Prostate gland (tissue), 2 donors: ENCODE measurements at regions not wholly inside any gene's neighbourhood (a gene's known extent, or its start where the extent isn't known, plus 50 kb on each side); places are given as distances from the start of the nearest gene placed in this dataset.

Experiments used
- DNase-seq: peaks from one replicate; pipeline ENCODE4 v3.0.0-alpha.2; 2019; ENCODE audit warnings: low spot score
- H3K27ac ChIP-seq, 2 donors: fragments of 200-600 bp; sonication (generic); 2 replicates each; pipeline ENCODE4 v1.5.1; 2017 to 2019
- H3K27me3 ChIP-seq: fragments of 200-600 bp; sonication (generic); replicated peaks from 2 replicates; pipeline ENCODE4 v1.5.1; 2019; ENCODE audit not compliant: insufficient read depth
- H3K36me3 ChIP-seq, 2 donors: fragments of 200-600 bp; sonication (generic); 1 replicate in 1 of 2; 2 replicates in 1 of 2; pipeline versions ENCODE4 v1.5.1 to v1.8.1; 2017 to 2019
- H3K4me1 ChIP-seq: fragments of 200-600 bp; sonication (generic); replicated peaks from 2 replicates; pipeline ENCODE4 v1.5.1; 2019
- H3K4me3 ChIP-seq, 2 donors: fragments of 200-600 bp; sonication (generic); 2 replicates each; pipeline ENCODE4 v1.5.1; 2017 to 2019
- H3K9me3 ChIP-seq: fragments of 200-600 bp; sonication (generic); 2 replicates; pipeline ENCODE4 v1.5.1; 2017
- CTCF ChIP-seq, 4 experiments: fragments of 200-600 bp in 2 of 4; fragments of 450-650 bp in 2 of 4; sonication (generic) in 2 of 4; IDR thresholded peaks; 1 replicate in 3 of 4; 2 replicates in 1 of 4; pipeline ENCODE4 v1.5.1; 2016 to 2019; ENCODE audit warnings: antibody characterized with exemption in 4 of 4, mild to moderate bottlenecking in 2 of 4, moderate library complexity in 2 of 4
- POLR2A ChIP-seq: fragments of 450-650 bp; IDR thresholded peaks from one replicate; pipeline ENCODE4 v1.6.1; 2016; ENCODE audit warnings: antibody characterized with exemption, mild to moderate bottlenecking
- POLR2AphosphoS5 ChIP-seq: sonication (generic); formaldehyde crosslinking; IDR thresholded peaks from one replicate; pipeline ENCODE4 v1.6.1; 2017; ENCODE audit warnings: antibody characterized with exemption
- WGBS: methylation state at CpG from one replicate; pipeline ENCODE4 v1.1.5; 2018; 5-methylcytosine and 5-hydroxymethylcytosine counted together
- intact Hi-C: fragments of 100-400 bp; cut with DNase I; formaldehyde crosslinking; loops from one replicate; pipeline ENCODE4 v1.14.2; 2022

GRCh38 chr2:111694700-111695101 lies 189.3 kb downstream of the ANAPC1 start:
- Histone ChIP-seq H3K4me3 (no peak overlapping the region), H3K27me3 (no peaks in the 10 kb centered on the region), H3K9me3 (no peaks in the 10 kb centered on the region), H3K27ac (no peak overlapping the region), H3K36me3 (no peaks in the 10 kb centered on the region), H3K4me1 (no peaks in the 10 kb centered on the region)
- WGBS = 26% methylated on average over 3 of the region's 3 CpGs
- DNase-seq = no peak
- intact Hi-C loops = loop anchor here (5.0 kb wide), 1 partner anchor 577 kb away; no protein-coding TSS in a partner anchor
- TF ChIP-seq POLR2AphosphoS5 (no peak), POLR2A (no peak), CTCF (IDR thresholded peaks at IDR 0.05) (no peak)

DNA sequence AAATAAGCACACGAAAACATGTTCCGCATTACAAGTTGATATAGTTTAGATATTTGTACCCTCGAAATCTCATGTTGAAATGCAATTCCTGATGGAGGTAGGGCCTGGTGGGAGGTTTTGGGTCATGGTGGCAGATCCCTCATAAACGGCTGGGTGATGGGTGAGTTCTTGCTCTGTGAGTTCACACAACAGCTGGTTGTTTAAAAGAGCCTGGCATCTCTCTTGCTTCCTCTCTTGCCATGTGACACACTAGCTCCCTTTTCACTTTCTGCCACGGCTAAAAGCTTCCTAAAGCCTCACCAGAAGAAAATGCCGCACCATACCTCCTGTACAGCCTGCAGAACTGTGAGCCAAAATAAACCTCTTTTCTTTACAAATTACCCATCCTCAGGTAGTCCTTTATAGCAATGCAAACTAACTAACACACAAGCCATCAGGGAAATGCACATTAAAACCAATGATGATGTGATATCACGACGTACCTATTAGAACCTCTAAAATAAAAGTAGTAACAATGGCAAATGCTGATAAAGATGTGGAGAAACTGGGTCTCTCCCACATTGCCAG lies 188.5 kb downstream of the ANAPC1 start:
- Histone ChIP-seq H3K4me1 (no peaks in the 10 kb centered on the region), H3K36me3 (no peaks in the 10 kb centered on the region), H3K9me3 (no peaks in the 10 kb centered on the region), H3K27ac (no peak overlapping the region), H3K27me3 (no peaks in the 10 kb centered on the region), H3K4me3 (no peak overlapping the region)
- 91% methylated on average over 8 of the region's 8 CpGs for WGBS
- DNase-seq = no peak
- no peak for TF ChIP-seq POLR2A
- TF ChIP-seq CTCF (IDR thresholded peaks at IDR 0.05) = no peak
- no peak for TF ChIP-seq POLR2AphosphoS5
- intact Hi-C loops = loop anchor here (5.0 kb wide), 1 partner anchor 578 kb away; no protein-coding TSS in a partner anchor

DNA sequence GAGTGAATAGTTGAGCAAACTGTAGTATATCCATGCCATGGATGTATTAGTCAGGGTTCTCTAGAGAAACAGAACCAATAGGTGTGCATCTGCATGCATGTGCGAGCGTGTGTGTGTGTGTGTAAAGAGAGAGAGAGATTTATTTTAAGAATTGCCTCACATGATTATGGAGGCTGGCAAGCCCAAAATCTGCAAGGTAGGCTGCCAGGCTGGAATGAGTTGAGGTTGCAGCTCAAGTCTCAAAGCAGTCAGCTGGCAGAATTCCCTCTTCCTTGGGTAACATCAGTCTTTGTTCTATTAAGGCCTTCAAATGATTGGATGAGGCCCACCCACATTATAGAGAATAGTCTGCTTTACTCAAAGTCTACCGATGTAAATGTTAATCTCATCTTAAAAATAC lies 187.8 kb downstream of the ANAPC1 start:
- no peaks in the 10 kb centered on the region for H3K27me3 ChIP-seq
- H3K27ac ChIP-seq = no peak overlapping the region
- no peaks in the 10 kb centered on the region for H3K36me3 ChIP-seq
- no peaks in the 10 kb centered on the region for H3K9me3 ChIP-seq
- no peaks in the 10 kb centered on the region for H3K4me1 ChIP-seq
- H3K4me3 ChIP-seq = no peak overlapping the region
- intact Hi-C loops = loop anchor here (5.0 kb wide), 1 partner anchor 579 kb away; no protein-coding TSS in a partner anchor
- DNase-seq = no peak
- TF ChIP-seq POLR2AphosphoS5 (no peak), CTCF (IDR thresholded peaks at IDR 0.05) (no peak), POLR2A (no peak)
- 96% methylated on average over 3 of the region's 3 CpGs for WGBS

GRCh38 chr2:111697560-111697959 lies 186.4 kb downstream of the ANAPC1 start:
- Histone ChIP-seq H3K27ac (no peak overlapping the region), H3K9me3 (no peaks in the 10 kb centered on the region), H3K4me1 (no peaks in the 10 kb centered on the region), H3K36me3 (no peaks in the 10 kb centered on the region), H3K27me3 (no peaks in the 10 kb centered on the region), H3K4me3 (no peak overlapping the region)
- WGBS = 84% methylated on average over 8 of the region's 8 CpGs
- intact Hi-C loops = loop anchor here (5.0 kb wide), 1 partner anchor 580 kb away; no protein-coding TSS in a partner anchor
- DNase-seq = no peak
- TF ChIP-seq POLR2A = no peak
- TF ChIP-seq CTCF (IDR thresholded peaks at IDR 0.05) = no peak
- no peak for TF ChIP-seq POLR2AphosphoS5

- WGBS = 90% methylated on average over 4 of the region's 4 CpGs
- intact Hi-C loops = loop anchor here (5.0 kb wide), 1 partner anchor 581 kb away; no protein-coding TSS in a partner anchor
- Histone ChIP-seq H3K27ac (no peak overlapping the region), H3K27me3 (no peaks in the 10 kb centered on the region), H3K4me1 (no peaks in the 10 kb centered on the region), H3K4me3 (no peak overlapping the region), H3K9me3 (no peaks in the 10 kb centered on the region), H3K36me3 (no peaks in the 10 kb centered on the region)
- no peak for DNase-seq
- TF ChIP-seq CTCF (IDR thresholded peaks at IDR 0.05) (no peak), POLR2AphosphoS5 (no peak), POLR2A (no peak)
Measured at GRCh38 chr2:111698089-111698488, 185.9 kb downstream of the ANAPC1 start.
